ENCODE measurements at regions not wholly inside any gene's neighbourhood (a gene's known extent, or its start where the extent isn't known, plus 50 kb on each side); places are given as distances from the start of the nearest gene placed in this dataset.

GRCh38 chr1:56072310-56072709, 507.1 kb downstream of the PLPP3 start:
- H3K27me3 ChIP-seq (replicated peaks in 1 of 2; ENCODE audit: control insufficient read depth in 2 of 2, insufficient read depth in 2 of 2, low read length in 1 of 2) = no peaks in the 10 kb centered on the region
- in situ Hi-C loops (cut with MboI) = no loop called here

More at GRCh38 chr1:56072310-56072709, 507.1 kb downstream of the PLPP3 start:
- Histone ChIP-seq H3K4me2 (ENCODE audit: control insufficient read depth, insufficient read depth) (no peak overlapping the region), H3K4me1 (ENCODE audit: control insufficient read depth, insufficient read depth, low read length) (no peaks in the 10 kb centered on the region), H3K27ac (ENCODE audit: control insufficient read depth, insufficient read depth) (no peak overlapping the region), H4K20me1 (ENCODE audit: control insufficient read depth, insufficient read depth) (no peaks in the 10 kb centered on the region), H3K36me3 (ENCODE audit: control insufficient read depth in 2 of 2, insufficient read depth in 2 of 2, low read length in 1 of 2) (no peaks in the 10 kb centered on the region), H3K9ac (ENCODE audit: control insufficient read depth, insufficient read depth, low read length) (no peak overlapping the region), H3K4me3 (no peak overlapping the region), H3K9me3 (replicated peaks; ENCODE audit: control insufficient read depth, insufficient read depth, low read length) (no peaks in the 10 kb centered on the region; the same call in 2 of the 3 replicates), H3K79me2 (ENCODE audit: control insufficient read depth, insufficient read depth, low read length) (no peaks in the 10 kb centered on the region), H2AFZ (ENCODE audit: control insufficient read depth, low read depth, low read length) (no peak overlapping the region)
- TF ChIP-seq NFIC (IDR thresholded peaks at IDR 0.05; ENCODE audit: low read depth, low read length) (no peak), RCOR1 (conservative IDR thresholded peaks at IDR 0.05; ENCODE audit: low read depth, low read length) (no peak)
- TF ChIP-seq, protein P1, sequence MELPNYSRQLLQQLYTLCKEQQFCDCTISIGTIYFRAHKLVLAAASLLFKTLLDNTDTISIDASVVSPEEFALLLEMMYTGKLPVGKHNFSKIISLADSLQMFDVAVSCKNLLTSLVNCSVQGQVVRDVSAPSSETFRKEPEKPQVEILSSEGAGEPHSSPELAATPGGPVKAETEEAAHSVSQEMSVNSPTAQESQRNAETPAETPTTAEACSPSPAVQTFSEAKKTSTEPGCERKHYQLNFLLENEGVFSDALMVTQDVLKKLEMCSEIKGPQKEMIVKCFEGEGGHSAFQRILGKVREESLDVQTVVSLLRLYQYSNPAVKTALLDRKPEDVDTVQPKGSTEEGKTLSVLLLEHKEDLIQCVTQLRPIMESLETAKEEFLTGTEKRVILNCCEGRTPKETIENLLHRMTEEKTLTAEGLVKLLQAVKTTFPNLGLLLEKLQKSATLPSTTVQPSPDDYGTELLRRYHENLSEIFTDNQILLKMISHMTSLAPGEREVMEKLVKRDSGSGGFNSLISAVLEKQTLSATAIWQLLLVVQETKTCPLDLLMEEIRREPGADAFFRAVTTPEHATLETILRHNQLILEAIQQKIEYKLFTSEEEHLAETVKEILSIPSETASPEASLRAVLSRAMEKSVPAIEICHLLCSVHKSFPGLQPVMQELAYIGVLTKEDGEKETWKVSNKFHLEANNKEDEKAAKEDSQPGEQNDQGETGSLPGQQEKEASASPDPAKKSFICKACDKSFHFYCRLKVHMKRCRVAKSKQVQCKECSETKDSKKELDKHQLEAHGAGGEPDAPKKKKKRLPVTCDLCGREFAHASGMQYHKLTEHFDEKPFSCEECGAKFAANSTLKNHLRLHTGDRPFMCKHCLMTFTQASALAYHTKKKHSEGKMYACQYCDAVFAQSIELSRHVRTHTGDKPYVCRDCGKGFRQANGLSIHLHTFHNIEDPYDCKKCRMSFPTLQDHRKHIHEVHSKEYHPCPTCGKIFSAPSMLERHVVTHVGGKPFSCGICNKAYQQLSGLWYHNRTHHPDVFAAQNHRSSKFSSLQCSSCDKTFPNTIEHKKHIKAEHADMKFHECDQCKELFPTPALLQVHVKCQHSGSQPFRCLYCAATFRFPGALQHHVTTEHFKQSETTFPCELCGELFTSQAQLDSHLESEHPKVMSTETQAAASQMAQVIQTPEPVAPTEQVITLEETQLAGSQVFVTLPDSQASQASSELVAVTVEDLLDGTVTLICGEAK (IDR thresholded peaks at IDR 0.05; ENCODE audit: borderline replicate concordance) = no peak
- ChIA-PET POLR2A (interaction anchor here (1.1 kb wide), 1 partner anchor 27 kb away, joined by 3 read pairs; no protein-coding TSS in a partner anchor), CTCF (interaction anchor here (0.7 to 2.0 kb wide), 4 partner anchors 15 to 505 kb away, joined by 3 to 7 read pairs (median 4); no protein-coding TSS in a partner anchor), SMC1A (ENCODE audit: uncharacterized antibody, unreplicated experiment) (interaction anchor here (0.9 to 3.6 kb wide), 19 partner anchors 9 to 505 kb away, joined by 3 to 23 read pairs (median 5); no protein-coding TSS in a partner anchor), RAD21 (ENCODE audit: unreplicated experiment) (interaction anchor here (0.7 to 2.5 kb wide), 5 partner anchors 24 to 512 kb away, joined by 3 to 7 read pairs (median 3); no protein-coding TSS in a partner anchor)
- WGBS (ENCODE audit: insufficient coverage, insufficient replicate concordance, low lambda C conversion rate, missing lambda C conversion rate) = 0% methylated on average over 1 of the region's 1 CpG
- intact Hi-C loops (cut with micrococcal nuclease; ENCODE audit: unreplicated experiment) = no loop called here
- DNase-seq (ENCODE audit: low read depth, low spot score) = no peak
- BruUV-seq (replicated peaks) = no TSS peak
- no peak for ATAC-seq
- no peak for FAIRE-seq
